Vagina (tissue), 2 donors: ENCODE measurements at regions not wholly inside any gene's neighbourhood (a gene's known extent, or its start where the extent isn't known, plus 50 kb on each side); places are given as distances from the start of the nearest gene placed in this dataset.
A peak's percentile ranks its signal among the peaks of the same experiment; 100 is the strongest.

Source experiments
- DNase-seq, 2 donors: peaks; one replicate each; pipeline ENCODE4 v3.0.0-alpha.2; 2017; ENCODE audit errors: extremely low spot score in 2 of 2
- H3K27ac ChIP-seq: fragments of 200-600 bp; sonication (generic); one replicate; pipeline ENCODE4 v1.5.1; 2019
- H3K27me3 ChIP-seq: fragments of 200-600 bp; sonication (generic); one replicate; pipeline ENCODE4 v1.5.1; 2019
- H3K36me3 ChIP-seq, 2 donors: fragments of 200-600 bp; sonication (generic); one replicate each; pipeline ENCODE4 v1.5.1; 2017 to 2019
- H3K4me1 ChIP-seq: fragments of 200-600 bp; sonication (generic); one replicate; pipeline ENCODE4 v1.5.1; 2019
- H3K4me3 ChIP-seq, 2 donors: fragments of 200-600 bp; sonication (generic); 1 replicate in 1 of 2; 2 replicates in 1 of 2; pipeline ENCODE4 v1.5.1; 2016 to 2019
- H3K9me3 ChIP-seq: fragments of 200-600 bp; sonication (generic); one replicate; pipeline ENCODE4 v1.5.1; 2019
- CTCF ChIP-seq, 3 experiments: fragments of 450-650 bp in 2 of 3; fragments of 200-600 bp in 1 of 3; sonication (generic) in 1 of 3; IDR thresholded peaks; one replicate each; pipeline ENCODE4 v1.5.1; 2017 to 2019; ENCODE audit warnings: antibody characterized with exemption in 3 of 3, mild to moderate bottlenecking in 2 of 3, moderate library complexity in 2 of 3
- POLR2A ChIP-seq, 2 donors: fragments of 450-650 bp; IDR thresholded peaks; one replicate each; pipeline ENCODE4 v1.6.1; 2017; ENCODE audit warnings: antibody characterized with exemption in 2 of 2, mild to moderate bottlenecking in 2 of 2, moderate library complexity in 2 of 2
- POLR2AphosphoS5 ChIP-seq, 2 donors: sonication (generic); formaldehyde crosslinking; IDR thresholded peaks; one replicate each; pipeline ENCODE4 v1.9.0; 2017; ENCODE audit warnings: antibody characterized with exemption in 2 of 2, mild to moderate bottlenecking in 2 of 2, low read depth in 1 of 2; ENCODE audit not compliant: insufficient read depth in 1 of 2
- intact Hi-C: fragments of 100-400 bp; cut with DNase I; formaldehyde crosslinking; loops from one replicate; pipeline ENCODE4 v1.15.1; 2023

DNA sequence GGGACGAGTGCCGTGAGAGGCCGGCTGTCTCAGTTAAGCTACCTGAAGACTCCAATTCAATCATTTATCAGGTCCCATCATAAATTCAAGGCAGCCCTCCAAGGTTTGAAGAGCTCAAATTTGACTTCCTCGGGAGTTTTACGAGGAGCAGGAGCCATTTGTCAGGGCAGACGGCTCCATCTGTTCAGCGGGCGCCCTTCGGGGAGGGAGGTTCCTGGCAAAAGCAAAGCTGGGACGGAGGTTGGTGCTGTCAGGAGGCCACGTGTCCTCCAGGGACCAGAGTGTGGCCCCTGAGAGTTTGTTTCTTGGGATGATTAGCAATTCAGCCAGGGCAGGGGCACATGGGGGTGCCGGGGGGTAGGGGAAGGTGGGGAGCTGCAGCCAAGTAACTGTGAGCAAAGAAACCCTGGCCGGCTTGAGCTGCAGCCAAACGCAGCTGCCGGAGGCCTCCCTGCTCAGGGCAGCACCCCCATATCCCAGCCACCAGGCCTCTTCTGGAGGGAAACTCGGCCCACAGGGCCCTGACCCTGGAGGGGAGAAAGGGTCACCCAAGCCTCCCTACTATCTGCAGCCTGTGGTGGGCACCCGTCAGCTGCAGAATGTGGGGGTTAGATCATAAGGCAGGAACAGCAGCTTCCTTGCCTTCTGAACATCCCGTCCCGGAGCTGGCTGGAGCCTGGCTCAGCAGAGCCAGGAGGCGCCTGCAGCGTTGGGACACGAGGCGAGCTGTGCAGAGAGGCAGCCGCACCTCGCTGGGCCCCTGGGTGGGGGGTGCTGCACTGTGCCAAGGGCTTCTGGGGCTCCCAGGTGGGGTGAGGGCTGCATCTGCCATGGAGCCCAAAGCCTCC lies 63.6 kb upstream of the GATA5 start:
- peaks cover 19% of the 10 kb centered on the region for H3K4me1 ChIP-seq
- H3K27me3 ChIP-seq: no peaks in the 10 kb centered on the region
- intact Hi-C loops: no loop called here
- DNase-seq: no peak
- H3K4me3 ChIP-seq: no peak overlapping the region
- H3K36me3 ChIP-seq: no peaks in the 10 kb centered on the region
- H3K9me3 ChIP-seq: no peaks in the 10 kb centered on the region
- no peak overlapping the region for H3K27ac ChIP-seq
- TF ChIP-seq CTCF (IDR thresholded peaks at IDR 0.05): no peak
- peak in 1 of 2 donors; percentile 46 for TF ChIP-seq POLR2AphosphoS5 (IDR thresholded peaks at IDR 0.05; ENCODE audit: insufficient read depth in 1 of 2, low read depth in 1 of 2)
- TF ChIP-seq POLR2A (IDR thresholded peaks at IDR 0.05): no peak

GRCh38 chr20:62540504-62540903 lies 64.7 kb upstream of the GATA5 start:
- no peak overlapping the region for H3K27ac ChIP-seq
- H3K9me3 ChIP-seq: no peaks in the 10 kb centered on the region
- peaks cover 19% of the 10 kb centered on the region for H3K4me1 ChIP-seq
- H3K4me3 ChIP-seq: no peak overlapping the region
- intact Hi-C loops: no loop called here
- TF ChIP-seq CTCF (IDR thresholded peaks at IDR 0.05) (no peak), POLR2AphosphoS5 (IDR thresholded peaks at IDR 0.05; ENCODE audit: insufficient read depth in 1 of 2, low read depth in 1 of 2) (no peak), POLR2A (IDR thresholded peaks at IDR 0.05) (no peak)
- no peak for DNase-seq
- no peaks in the 10 kb centered on the region for H3K36me3 ChIP-seq
- H3K27me3 ChIP-seq: no peaks in the 10 kb centered on the region

- Histone ChIP-seq H3K36me3 (no peaks in the 10 kb centered on the region), H3K4me3 (no peak overlapping the region), H3K4me1 (peaks cover 15% of the 10 kb centered on the region), H3K27me3 (no peaks in the 10 kb centered on the region), H3K27ac (no peak overlapping the region), H3K9me3 (no peaks in the 10 kb centered on the region)
- DNase-seq: no peak
- intact Hi-C loops: no loop called here
- TF ChIP-seq POLR2AphosphoS5 (IDR thresholded peaks at IDR 0.05; ENCODE audit: insufficient read depth in 1 of 2, low read depth in 1 of 2) (no peak), CTCF (IDR thresholded peaks at IDR 0.05) (no peak), POLR2A (IDR thresholded peaks at IDR 0.05) (no peak)
Measured at GRCh38 chr20:62542862-62543261, 67.1 kb upstream of the GATA5 start.

DNA sequence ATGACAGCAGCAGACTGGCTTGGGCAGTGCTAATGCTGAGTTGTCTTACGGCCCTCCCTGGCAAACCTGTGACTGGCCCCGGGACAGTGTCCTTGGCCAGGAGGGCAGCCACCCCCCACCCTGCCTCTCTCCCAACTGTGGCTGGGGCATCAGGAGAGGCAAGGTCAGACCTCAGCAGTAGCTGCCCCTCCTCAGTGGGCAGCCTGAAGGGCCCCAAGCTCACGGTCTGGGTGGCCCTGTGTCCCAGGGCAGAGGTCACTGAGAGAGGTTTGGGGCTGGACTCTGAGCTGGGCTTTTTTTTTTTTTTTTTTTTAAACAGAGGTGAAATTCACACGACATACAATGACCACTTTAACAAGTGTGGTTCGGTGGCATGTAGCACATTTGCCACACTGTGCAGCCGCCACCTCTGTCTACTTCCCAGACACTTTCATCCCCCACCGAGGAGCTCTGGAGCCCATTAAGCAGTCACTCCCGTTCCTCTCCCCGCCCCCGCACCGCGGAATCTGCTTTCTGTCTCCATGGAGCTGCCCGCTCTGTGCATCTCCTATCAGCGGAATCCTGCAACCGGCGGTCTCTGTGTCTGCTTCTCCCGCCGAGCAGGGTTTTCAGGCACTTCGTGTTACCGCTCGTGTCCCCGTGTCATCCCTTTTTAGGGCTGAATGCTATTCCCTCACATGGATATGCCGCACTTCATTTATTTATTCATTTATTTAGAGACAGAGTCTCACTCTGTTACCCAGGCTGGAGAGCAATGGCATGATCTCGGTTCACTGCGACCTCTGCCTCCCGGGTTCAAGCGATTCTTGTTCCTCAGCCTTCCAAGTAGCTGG lies 67.9 kb upstream of the GATA5 start:
- TF ChIP-seq POLR2AphosphoS5 (IDR thresholded peaks at IDR 0.05; ENCODE audit: insufficient read depth in 1 of 2, low read depth in 1 of 2): no peak
- no peak for TF ChIP-seq CTCF (IDR thresholded peaks at IDR 0.05)
- TF ChIP-seq POLR2A (IDR thresholded peaks at IDR 0.05): no peak
- Histone ChIP-seq H3K27ac (no peak overlapping the region), H3K27me3 (no peaks in the 10 kb centered on the region), H3K4me1 (peaks cover 13% of the 10 kb centered on the region), H3K4me3 (no peak overlapping the region), H3K9me3 (no peaks in the 10 kb centered on the region), H3K36me3 (no peaks in the 10 kb centered on the region)
- intact Hi-C loops: no loop called here
- DNase-seq: no peak
